ENCODE measurements at regions not wholly inside any gene's neighbourhood (a gene's known extent, or its start where the extent isn't known, plus 50 kb on each side); places are given as distances from the start of the nearest gene placed in this dataset.

DNA sequence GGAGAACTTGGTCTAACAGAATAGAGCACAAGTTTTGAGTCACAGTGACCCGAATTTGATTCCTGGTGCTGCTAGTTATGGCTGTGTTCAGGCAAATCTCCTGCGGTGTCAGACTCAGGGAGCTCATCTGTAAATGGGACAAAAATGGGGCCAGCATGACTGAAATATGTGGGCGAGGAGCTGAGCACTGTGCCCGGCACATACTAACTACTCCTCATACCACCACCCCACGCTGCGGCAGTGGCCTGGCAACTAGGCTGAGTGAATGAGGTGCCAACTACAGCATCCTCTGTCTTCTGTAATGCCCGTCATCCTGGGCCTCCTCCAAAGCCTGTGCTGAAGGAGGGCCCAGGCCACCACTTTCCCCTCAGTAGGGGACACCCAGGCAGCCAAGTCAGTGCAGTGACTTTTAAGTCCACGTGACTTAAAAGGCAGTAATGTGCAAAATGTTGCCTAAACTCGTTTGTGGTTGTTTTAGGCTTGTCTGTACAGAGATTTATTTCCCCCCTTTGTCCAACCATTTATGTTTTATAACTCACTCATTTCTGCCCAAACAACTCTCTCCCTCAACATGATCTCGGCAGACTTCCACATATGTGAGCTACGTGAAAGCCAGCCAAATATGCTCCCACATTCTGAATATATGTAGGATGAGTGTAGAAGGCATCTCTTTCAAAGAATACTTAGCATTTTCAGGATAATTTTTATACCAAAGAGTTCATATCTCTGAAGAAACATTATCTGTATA lies 773.7 kb downstream of the TSN start:
- no peak overlapping the region for H3K4me3 ChIP-seq (ENCODE audit: low read depth, low read length)
- H3K9me3 ChIP-seq (ENCODE audit: control insufficient read depth, insufficient read depth, low read length), result no peaks in the 10 kb centered on the region
- no peaks in the 10 kb centered on the region for H3K27me3 ChIP-seq (ENCODE audit: control insufficient read depth, insufficient read depth, low read length)
- no peaks in the 10 kb centered on the region for H3K36me3 ChIP-seq (ENCODE audit: control insufficient read depth, insufficient read depth, low read length)
- H3K9ac ChIP-seq (ENCODE audit: low read depth, low read length), result no peak overlapping the region
- no peaks in the 10 kb centered on the region for H3K4me1 ChIP-seq (ENCODE audit: control insufficient read depth, insufficient read depth, low read length)

- Histone ChIP-seq H3K36me3 (ENCODE audit: control insufficient read depth, insufficient read depth, low read length) (no peaks in the 10 kb centered on the region), H3K9me3 (ENCODE audit: control insufficient read depth, insufficient read depth, low read length) (no peaks in the 10 kb centered on the region), H3K4me1 (ENCODE audit: control insufficient read depth, insufficient read depth, low read length) (no peaks in the 10 kb centered on the region)
Observed at GRCh38 chr2:122530814-122531213, 775.4 kb downstream of the TSN start.

GRCh38 chr2:122531290-122532071 lies 776.0 kb downstream of the TSN start:
- Histone ChIP-seq H3K4me1 (ENCODE audit: control insufficient read depth, insufficient read depth, low read length) (no peaks in the 10 kb centered on the region), H3K36me3 (ENCODE audit: control insufficient read depth, insufficient read depth, low read length) (no peaks in the 10 kb centered on the region), H3K27me3 (ENCODE audit: control insufficient read depth, insufficient read depth, low read length) (no peaks in the 10 kb centered on the region), H3K9me3 (ENCODE audit: control insufficient read depth, insufficient read depth, low read length) (no peaks in the 10 kb centered on the region), H3K9ac (ENCODE audit: low read depth, low read length) (no peak overlapping the region), H3K4me3 (ENCODE audit: low read depth, low read length) (no peak overlapping the region)

More at GRCh38 chr2:122530814-122531213, 775.4 kb downstream of the TSN start:
- Histone ChIP-seq H3K27me3 (ENCODE audit: control insufficient read depth, insufficient read depth, low read length) (no peaks in the 10 kb centered on the region), H3K9ac (ENCODE audit: low read depth, low read length) (no peak overlapping the region), H3K4me3 (ENCODE audit: low read depth, low read length) (no peak overlapping the region)

DNA sequence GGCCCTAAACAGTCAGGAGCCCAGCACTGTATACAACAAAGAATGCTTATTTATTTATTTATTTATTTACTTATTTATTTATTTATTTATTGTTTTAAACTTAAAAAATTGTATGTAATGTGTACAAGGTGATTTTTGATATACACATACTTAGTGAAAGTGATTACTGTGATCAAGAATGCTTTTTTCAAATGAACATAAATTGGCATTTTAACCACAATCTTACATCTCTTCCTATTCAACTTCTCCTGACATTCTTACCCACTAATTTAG lies 776.6 kb downstream of the TSN start:
- H3K4me1 ChIP-seq (ENCODE audit: control insufficient read depth, insufficient read depth, low read length), result no peaks in the 10 kb centered on the region
- H3K9ac ChIP-seq (ENCODE audit: low read depth, low read length), result no peak overlapping the region
- H3K4me3 ChIP-seq (ENCODE audit: low read depth, low read length), result no peak overlapping the region
- no peaks in the 10 kb centered on the region for H3K27me3 ChIP-seq (ENCODE audit: control insufficient read depth, insufficient read depth, low read length)
- no peaks in the 10 kb centered on the region for H3K9me3 ChIP-seq (ENCODE audit: control insufficient read depth, insufficient read depth, low read length)
- H3K36me3 ChIP-seq (ENCODE audit: control insufficient read depth, insufficient read depth, low read length), result no peaks in the 10 kb centered on the region

GRCh38 chr2:122532481-122532880 lies 777.0 kb downstream of the TSN start:
- no peak overlapping the region for H3K9ac ChIP-seq (ENCODE audit: low read depth, low read length)
- no peaks in the 10 kb centered on the region for H3K36me3 ChIP-seq (ENCODE audit: control insufficient read depth, insufficient read depth, low read length)
- no peaks in the 10 kb centered on the region for H3K9me3 ChIP-seq (ENCODE audit: control insufficient read depth, insufficient read depth, low read length)
- H3K4me1 ChIP-seq (ENCODE audit: control insufficient read depth, insufficient read depth, low read length), result no peaks in the 10 kb centered on the region
- H3K4me3 ChIP-seq (ENCODE audit: low read depth, low read length), result no peak overlapping the region
- no peaks in the 10 kb centered on the region for H3K27me3 ChIP-seq (ENCODE audit: control insufficient read depth, insufficient read depth, low read length)

GRCh38 chr2:122535960-122536505 lies 780.6 kb downstream of the TSN start:
- Histone ChIP-seq H3K9ac (ENCODE audit: low read depth, low read length) (no peak overlapping the region), H3K9me3 (ENCODE audit: control insufficient read depth, insufficient read depth, low read length) (no peaks in the 10 kb centered on the region), H3K4me3 (ENCODE audit: low read depth, low read length) (no peak overlapping the region), H3K27me3 (ENCODE audit: control insufficient read depth, insufficient read depth, low read length) (no peaks in the 10 kb centered on the region), H3K4me1 (ENCODE audit: control insufficient read depth, insufficient read depth, low read length) (no peaks in the 10 kb centered on the region), H3K36me3 (ENCODE audit: control insufficient read depth, insufficient read depth, low read length) (no peaks in the 10 kb centered on the region)

DNA sequence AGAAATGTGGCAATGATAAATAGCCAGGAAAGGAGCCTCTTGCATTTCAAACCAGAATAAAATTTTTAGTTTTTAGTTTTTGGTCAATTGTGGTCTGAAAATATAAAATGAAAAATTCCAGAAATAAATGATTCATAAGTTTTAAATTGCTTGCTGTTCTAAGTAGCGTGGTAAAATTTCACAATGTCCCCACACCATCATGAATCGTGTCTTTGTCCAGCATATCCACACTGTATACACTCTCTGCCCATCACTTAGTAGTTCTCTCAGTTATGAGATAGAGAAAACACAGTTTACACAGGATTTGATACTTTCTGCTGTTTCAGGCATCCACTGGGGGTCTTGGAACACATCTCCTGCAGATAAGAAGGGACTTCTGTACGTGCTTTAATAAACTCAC lies 783.9 kb downstream of the TSN start:
- Histone ChIP-seq H3K9ac (ENCODE audit: low read depth, low read length) (no peak overlapping the region), H3K27me3 (ENCODE audit: control insufficient read depth, insufficient read depth, low read length) (no peaks in the 10 kb centered on the region), H3K4me1 (ENCODE audit: control insufficient read depth, insufficient read depth, low read length) (no peaks in the 10 kb centered on the region), H3K4me3 (ENCODE audit: low read depth, low read length) (no peak overlapping the region), H3K36me3 (ENCODE audit: control insufficient read depth, insufficient read depth, low read length) (no peaks in the 10 kb centered on the region), H3K9me3 (ENCODE audit: control insufficient read depth, insufficient read depth, low read length) (no peaks in the 10 kb centered on the region)

- no peak overlapping the region for H3K4me3 ChIP-seq (ENCODE audit: low read depth, low read length)
- H3K4me1 ChIP-seq (ENCODE audit: control insufficient read depth, insufficient read depth, low read length), result no peaks in the 10 kb centered on the region
- H3K36me3 ChIP-seq (ENCODE audit: control insufficient read depth, insufficient read depth, low read length), result no peaks in the 10 kb centered on the region
- no peak overlapping the region for H3K9ac ChIP-seq (ENCODE audit: low read depth, low read length)
- no peaks in the 10 kb centered on the region for H3K27me3 ChIP-seq (ENCODE audit: control insufficient read depth, insufficient read depth, low read length)
- H3K9me3 ChIP-seq (ENCODE audit: control insufficient read depth, insufficient read depth, low read length), result no peaks in the 10 kb centered on the region
Observed at GRCh38 chr2:122539920-122540319, 784.5 kb downstream of the TSN start.

DNA sequence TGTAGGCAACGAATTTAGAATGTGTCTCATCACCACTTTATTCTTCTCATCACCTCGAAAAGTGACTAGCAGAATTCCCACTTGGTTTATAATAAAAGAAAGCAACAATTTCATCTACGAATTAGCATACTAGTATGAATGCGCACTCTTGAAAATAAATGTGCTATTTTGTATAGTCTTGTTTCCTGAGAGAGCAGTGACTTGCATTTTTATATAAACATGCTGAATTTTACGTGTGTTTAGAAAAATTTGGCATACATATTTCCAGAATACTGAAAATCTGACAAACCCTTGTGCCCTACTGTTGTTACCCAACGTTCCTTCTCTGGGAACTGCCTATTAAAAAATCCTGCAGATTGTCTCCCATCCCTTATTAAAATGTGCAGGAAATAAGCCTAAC lies 786.8 kb downstream of the TSN start:
- Histone ChIP-seq H3K36me3 (ENCODE audit: control insufficient read depth, insufficient read depth, low read length) (no peaks in the 10 kb centered on the region), H3K9ac (ENCODE audit: low read depth, low read length) (no peak overlapping the region), H3K27me3 (ENCODE audit: control insufficient read depth, insufficient read depth, low read length) (no peaks in the 10 kb centered on the region), H3K9me3 (ENCODE audit: control insufficient read depth, insufficient read depth, low read length) (no peaks in the 10 kb centered on the region), H3K4me1 (ENCODE audit: control insufficient read depth, insufficient read depth, low read length) (no peaks in the 10 kb centered on the region), H3K4me3 (ENCODE audit: low read depth, low read length) (no peak overlapping the region)

- no peaks in the 10 kb centered on the region for H3K27me3 ChIP-seq (ENCODE audit: control insufficient read depth, insufficient read depth, low read length)
- no peak overlapping the region for H3K4me3 ChIP-seq (ENCODE audit: low read depth, low read length)
- H3K9me3 ChIP-seq (ENCODE audit: control insufficient read depth, insufficient read depth, low read length), result no peaks in the 10 kb centered on the region
- no peaks in the 10 kb centered on the region for H3K4me1 ChIP-seq (ENCODE audit: control insufficient read depth, insufficient read depth, low read length)
- H3K9ac ChIP-seq (ENCODE audit: low read depth, low read length), result no peak overlapping the region
- H3K36me3 ChIP-seq (ENCODE audit: control insufficient read depth, insufficient read depth, low read length), result no peaks in the 10 kb centered on the region
Observed at GRCh38 chr2:122542646-122543045, 787.2 kb downstream of the TSN start.

GRCh38 chr2:122543815-122544214 lies 788.4 kb downstream of the TSN start:
- Histone ChIP-seq H3K9ac (ENCODE audit: low read depth, low read length) (no peak overlapping the region), H3K27me3 (ENCODE audit: control insufficient read depth, insufficient read depth, low read length) (no peaks in the 10 kb centered on the region), H3K36me3 (ENCODE audit: control insufficient read depth, insufficient read depth, low read length) (no peaks in the 10 kb centered on the region), H3K4me3 (ENCODE audit: low read depth, low read length) (no peak overlapping the region), H3K4me1 (ENCODE audit: control insufficient read depth, insufficient read depth, low read length) (no peaks in the 10 kb centered on the region), H3K9me3 (ENCODE audit: control insufficient read depth, insufficient read depth, low read length) (no peaks in the 10 kb centered on the region)

DNA sequence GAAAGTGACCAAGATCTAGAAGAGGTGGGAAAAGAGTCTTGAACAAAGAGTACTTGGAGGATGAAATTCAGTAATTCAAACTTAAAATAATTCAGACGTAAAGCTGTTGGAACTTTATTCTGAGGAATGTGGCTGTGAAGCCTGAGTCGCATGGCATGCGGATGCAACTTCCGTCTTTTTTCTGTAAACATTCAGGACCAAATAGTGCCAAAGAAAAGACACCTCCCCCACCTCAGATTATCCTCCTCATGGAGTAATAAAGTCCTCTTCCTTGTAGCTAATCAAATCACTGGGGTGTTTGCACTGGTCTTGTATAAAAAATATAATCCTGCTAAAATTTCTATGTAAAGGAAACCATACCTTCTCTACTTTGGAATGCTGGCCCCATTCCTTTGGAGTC lies 790.4 kb downstream of the TSN start:
- Histone ChIP-seq H3K27me3 (ENCODE audit: control insufficient read depth, insufficient read depth, low read length) (no peaks in the 10 kb centered on the region), H3K4me1 (ENCODE audit: control insufficient read depth, insufficient read depth, low read length) (no peaks in the 10 kb centered on the region), H3K9ac (ENCODE audit: low read depth, low read length) (no peak overlapping the region), H3K9me3 (ENCODE audit: control insufficient read depth, insufficient read depth, low read length) (peaks cover 3% of the 10 kb centered on the region), H3K4me3 (ENCODE audit: low read depth, low read length) (no peak overlapping the region), H3K36me3 (ENCODE audit: control insufficient read depth, insufficient read depth, low read length) (no peaks in the 10 kb centered on the region)

Measured in iPS-15b (cell line).